ENCODE measurements at regions not wholly inside any gene's neighbourhood (a gene's known extent, or its start where the extent isn't known, plus 50 kb on each side); places are given as distances from the start of the nearest gene placed in this dataset.
"Not testable (repeated sequence)": the region's sequence is repeated elsewhere in the genome, so short reads cannot be mapped to it uniquely, and the experiment has no call there.

DNA sequence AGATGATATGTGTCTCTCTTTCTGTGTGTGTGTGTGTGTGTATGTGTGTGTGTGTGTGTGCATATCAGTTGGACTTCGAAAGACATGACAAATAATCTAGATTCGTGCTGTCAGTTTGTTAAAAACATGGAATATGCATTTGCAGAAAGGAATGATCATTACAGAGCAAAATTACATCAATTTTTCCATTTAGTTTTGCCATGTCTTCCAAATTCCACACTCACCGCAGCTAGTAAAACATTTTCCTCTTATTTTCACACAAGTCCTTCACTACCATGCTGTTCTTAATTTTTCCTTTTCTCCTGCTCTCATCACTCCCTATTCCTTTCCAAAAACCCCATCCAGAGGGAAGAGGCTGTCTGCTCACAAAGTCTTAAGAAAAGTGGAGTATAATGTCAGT, 1191.4 kb upstream of the SLC39A10 start:
- no peak for DNase-seq

DNA sequence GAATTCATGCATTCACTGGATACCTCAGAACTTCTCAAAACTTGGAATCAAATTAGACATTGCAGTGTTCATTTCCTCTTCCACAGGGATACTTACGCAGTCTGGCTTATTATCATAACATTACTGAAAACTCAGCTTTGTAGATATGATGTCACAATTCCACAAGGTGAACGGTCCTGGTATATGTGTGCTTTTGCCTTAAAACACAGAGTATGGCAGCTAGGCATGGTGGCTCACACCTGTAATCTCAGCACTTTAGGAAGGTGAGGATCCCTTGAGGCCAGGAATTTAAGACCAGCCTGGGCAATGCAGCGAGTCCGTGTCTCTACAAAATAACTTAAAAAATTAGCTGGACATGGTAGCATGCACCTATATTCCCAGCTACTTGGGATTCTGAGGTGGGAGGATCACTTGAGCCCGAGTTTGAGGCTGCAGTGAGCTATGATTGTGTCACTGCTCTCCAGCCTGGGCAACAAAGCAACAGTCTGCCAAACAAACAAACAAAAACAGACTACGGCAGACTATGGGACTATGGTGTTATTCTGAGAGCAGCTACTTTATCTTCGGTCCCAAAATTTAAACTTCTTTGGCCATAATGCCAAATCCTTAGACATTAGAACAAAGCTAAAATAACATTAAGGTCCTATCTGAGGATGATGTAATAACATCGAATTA, 1191.9 kb upstream of the SLC39A10 start:
- no peak for DNase-seq

DNA sequence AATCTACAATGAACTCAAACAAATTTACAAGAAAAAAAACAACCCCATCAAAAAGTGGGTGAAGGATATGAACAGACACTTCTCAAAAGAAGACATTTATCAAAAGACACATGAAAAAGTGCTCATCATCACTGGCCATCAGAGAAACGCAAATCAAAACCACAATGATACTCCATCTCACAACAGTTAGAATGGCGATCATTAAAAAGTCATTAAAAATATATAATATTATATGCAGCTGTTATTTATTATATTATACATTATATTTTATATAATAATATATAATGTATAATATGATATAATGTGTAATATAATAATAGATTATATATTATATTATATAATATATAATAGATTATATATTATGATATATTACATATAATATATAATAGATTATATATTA, 1194.1 kb upstream of the SLC39A10 start:
- DNase-seq, result not testable (repeated sequence)

DNA sequence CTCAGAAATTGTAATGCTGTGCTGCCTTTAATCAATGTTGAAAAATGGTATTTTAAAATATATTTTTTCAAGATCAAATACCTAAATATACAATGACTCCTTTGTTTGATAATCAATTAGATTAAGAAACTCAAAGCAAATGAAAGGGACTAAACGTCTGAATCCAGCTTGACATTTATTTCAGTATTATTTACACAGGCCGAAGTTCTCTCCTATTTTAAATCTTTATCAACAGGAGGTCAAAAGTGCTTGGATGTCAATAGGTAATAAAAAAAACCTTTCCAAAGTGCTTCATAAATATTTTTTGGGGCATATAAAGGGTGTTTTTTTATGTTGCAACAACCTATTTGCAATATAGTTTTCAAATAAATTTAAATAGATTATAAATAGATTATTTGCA, 1201.7 kb upstream of the SLC39A10 start:
- no peak for DNase-seq

DNA sequence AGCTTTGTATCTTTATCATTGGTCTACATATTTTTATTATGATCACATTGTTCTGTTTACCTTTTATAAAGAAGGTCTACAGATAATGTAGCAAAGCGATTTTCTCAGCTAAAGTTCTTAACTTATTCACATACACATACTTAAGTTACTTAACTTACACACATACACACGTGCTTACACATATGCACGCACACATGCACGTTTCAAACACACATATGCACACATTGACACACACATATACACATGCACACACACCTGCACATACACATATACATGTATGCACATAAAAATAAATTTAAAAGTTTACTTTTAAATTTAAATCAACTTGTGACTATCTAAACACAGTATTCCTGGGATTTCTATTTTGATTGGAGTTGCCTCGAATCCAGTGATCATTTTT, 1204.5 kb upstream of the SLC39A10 start:
- DNase-seq, result no peak

DNA sequence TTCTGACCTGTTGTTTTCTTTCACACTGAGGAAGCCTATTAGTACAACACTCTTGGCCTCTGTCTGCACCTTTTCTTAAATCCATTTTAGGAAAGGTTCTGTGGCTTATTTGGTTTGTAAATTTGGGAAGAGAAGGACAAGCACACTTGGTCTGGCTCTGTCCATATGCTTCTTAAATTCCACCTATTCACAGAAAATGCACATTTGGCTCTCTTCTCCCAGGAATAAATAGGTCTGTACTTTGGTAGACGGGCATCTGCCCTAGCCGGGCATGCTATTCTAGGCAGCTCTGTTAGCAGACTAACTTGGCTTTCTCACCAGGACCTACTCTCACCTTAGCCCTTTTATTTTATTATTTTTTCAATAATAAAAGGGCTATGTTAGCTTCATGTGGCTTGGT, 1211.8 kb upstream of the SLC39A10 start:
- no peak for DNase-seq

DNA sequence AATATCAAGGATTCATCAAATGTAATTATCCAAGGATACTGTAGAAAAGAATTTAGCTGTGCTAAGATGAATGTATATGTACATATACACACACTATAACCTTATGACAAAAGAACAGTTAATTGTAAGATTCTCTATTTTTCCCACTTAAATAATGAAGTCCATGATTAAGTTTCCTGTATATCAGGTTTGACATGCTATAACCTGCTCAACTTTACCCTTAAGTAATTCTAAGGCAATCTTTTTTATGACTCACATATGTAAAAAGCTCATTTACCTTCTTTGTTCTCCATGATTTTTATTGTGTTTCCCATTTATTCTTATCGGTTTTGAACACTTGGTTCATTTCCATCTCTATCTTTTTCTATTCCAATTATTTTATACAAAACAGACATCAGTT, 1213.1 kb upstream of the SLC39A10 start:
- no peak for DNase-seq

DNA sequence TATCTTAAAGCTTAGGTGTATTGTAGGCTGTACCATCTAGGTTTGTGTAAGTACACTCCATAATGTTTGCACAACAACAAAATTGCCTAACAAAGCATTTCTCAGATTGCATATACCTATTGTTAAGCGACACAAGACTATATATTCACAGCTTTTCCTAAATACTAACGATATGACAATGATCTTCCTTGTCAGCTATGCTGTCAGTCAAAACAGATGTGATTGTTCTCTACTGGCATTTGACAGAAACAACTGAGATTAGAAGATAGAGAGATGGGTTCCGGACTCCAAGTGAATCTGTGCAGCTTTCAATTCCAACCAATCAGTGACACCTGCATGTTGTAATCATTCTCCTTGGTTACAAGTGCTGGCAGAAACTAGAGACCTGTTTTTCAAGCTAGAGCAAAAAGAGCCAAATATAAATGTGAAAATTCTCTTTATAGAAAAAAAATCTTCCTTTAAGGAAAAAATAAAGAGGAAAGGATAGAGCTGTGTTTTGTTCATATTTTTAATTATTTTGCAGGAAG, 1232.3 kb upstream of the SLC39A10 start:
- no peak for DNase-seq

DNA sequence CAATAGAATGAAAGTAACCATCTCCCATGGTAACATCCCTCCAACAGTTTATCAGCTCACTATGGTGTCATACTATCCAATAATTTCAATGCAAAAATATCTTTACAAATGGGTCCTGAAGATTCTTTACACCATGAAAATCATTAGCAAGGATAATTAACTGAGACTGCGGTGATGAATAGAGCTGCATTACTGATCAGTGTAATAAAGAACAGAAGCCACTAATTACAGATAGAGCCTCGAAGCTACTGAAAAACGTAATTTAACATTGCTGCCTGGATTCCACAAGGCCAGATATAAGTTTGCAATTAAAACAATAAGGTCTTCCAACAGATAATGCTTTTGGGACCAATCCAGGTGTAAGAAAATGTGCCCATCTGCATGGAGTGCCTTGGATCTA, 1245.8 kb upstream of the SLC39A10 start:
- DNase-seq, result no peak

DNA sequence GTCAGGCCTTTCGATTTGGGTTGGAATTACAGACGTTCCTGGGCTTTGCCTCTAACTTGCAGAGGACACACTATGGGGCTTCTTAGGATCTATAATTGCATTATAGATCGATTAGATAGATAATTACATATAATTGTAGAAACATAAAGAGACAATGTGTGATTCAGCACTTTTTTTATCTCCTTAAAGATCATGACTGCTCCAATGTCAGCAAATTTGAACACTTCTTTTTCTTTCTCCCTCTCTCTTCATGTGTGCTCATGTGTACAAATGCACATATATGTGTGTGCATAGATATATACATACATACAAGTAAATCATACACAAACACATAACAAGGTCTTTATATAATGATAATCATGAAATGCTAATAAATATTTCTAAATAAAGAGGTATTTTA, 1261.2 kb upstream of the SLC39A10 start:
- no peak for DNase-seq

DNA sequence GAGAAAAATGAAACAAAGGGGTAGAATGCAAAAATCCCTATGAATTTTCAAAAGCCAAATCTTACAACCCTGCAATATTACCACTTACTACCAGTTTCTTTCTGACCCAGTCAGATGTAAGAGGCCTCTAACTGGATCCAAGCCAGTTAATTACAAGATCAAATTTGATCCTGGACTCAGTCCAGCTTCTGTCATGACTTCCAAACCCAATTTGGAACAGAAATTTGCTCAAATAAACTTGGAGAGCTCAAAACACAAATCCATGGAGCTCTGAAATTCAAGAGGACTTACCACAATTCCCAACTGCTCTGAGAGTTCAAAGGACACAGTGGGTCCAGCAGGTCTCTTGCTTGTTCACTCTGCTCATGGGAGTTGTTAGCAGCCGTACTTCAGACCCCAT, 1271.7 kb upstream of the SLC39A10 start:
- no peak for DNase-seq

DNA sequence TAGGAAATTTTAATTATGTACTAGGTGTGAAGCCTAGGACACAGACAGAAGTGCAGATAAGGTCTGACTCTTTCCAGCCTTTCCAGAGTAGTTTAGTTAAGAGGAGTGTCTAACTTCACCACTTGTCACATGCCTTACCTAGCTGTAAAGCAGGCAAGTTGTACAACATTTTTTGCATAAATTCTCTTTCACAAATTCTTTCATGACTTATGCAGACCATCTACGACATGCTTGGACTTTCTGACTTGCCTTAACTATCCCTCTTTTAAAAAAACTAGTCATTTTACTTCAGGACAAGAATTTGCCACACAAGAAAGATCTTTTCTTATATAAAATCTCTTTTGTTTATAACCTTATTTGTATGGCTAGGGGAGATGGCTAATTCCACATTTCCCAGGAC, 1273.6 kb upstream of the SLC39A10 start:
- DNase-seq, result peak; percentile 9

DNA sequence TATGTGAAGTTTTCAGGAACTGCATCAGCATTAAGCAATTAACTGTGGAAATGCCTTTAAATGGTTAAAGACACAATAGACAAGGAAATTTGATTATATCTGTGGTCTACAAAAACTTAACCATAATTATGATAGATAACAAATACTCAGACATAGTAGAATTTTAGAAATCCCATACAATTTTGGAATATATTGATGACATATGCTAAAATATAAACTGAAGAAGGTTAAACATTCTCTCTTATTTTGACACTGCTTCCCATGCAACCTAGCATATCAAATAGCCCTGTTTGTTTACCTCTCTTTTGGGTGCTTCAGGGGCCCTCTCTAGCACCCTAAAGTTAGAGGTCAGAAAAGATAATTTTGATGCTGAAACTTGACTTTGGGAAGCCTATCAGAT, 1274.8 kb upstream of the SLC39A10 start:
- DNase-seq, result no peak

DNA sequence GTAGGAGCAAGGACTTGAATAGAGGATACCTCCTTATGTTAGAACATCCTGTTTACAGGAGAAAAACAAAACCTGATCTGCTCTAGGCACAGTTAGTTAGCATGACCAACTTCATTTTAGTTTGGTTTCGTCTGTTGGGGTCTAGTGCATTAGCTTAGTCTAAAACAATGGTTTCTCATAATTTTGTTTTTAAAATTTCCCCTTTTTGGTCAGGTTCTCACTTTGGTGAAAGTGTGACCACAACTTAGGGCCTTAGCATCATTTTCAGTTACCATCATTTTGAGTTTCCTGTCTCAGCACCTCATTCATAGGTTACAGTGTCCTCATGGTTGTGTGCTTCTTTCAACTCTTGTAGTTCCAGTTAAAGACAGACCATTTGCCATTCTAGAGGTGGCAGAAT, 1277.0 kb upstream of the SLC39A10 start:
- no peak for DNase-seq

DNA sequence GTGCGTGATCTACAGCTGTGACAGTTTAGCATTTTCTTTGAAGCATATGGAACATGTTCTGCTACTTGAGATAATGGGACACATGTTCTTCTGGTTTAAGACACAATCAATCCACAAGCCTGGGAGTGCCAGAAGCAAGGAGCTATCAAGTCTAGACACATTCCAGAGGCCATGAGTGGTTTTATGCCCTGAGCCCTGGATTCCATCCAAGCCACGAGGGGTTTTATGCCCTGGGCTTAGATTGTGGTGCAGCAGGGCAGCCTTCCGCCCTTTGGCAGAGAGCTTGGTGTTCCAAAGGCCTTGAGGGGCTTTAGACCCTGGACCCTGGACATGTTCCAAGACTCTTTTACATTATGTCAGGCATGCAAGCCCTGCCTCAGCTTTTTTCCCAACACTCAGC, 1289.6 kb upstream of the SLC39A10 start:
- not testable (repeated sequence) for DNase-seq

DNA sequence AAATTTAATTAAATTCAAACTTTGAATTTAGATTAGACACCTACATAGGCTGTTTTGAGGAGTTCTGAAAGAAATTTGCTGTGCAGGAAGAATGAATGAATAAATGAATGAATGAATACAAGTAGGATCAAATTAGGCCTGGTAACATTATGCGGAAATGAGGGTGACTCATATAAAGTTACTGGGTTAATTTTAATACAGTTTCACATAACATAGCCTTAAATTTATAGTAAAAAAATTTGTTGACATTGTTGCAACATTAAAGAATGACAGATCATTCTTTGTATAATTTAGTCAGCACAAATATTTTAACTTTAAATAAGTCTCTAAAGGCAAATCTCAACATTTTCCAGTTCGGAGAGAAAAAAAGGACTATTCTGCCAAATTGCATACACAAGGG, 1293.1 kb upstream of the SLC39A10 start:
- no peak for DNase-seq

DNA sequence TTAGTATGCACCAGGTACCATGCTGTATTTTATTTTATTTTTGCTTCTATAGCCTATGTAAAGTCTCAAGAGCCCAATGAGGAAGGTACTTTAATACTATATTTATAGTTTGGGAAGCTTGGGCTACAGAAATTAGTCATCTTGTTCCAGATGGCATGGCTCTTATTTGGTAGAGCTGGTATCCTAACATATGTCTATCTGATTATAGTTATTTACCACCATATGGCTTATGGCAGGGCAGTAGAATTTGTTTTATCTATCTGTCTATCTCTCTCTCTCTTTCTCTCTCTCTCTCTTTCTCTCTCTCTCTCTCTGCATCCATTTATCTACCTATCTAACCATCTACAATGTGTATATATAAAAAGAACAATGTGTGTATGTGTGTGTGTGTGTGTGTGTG, 1293.7 kb upstream of the SLC39A10 start:
- DNase-seq, result no peak

DNA sequence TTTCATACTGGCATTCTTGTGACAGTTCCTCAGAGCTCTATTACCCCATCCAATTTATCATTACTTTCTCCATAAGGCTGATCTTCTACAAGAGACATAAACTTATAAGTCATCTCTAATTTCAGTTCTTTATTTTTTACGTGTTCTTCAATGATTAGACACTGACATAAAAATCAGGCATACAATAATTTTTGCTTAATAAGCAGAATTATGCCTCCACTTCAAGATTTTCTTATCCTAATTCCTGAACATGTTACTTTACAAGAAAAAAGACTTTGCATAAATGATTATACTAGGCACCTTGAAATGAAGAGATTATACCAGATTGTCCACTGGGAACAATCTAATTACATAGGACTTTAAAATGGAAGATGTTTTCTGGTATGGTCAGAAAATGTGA, 1304.5 kb upstream of the SLC39A10 start:
- DNase-seq, result no peak

DNA sequence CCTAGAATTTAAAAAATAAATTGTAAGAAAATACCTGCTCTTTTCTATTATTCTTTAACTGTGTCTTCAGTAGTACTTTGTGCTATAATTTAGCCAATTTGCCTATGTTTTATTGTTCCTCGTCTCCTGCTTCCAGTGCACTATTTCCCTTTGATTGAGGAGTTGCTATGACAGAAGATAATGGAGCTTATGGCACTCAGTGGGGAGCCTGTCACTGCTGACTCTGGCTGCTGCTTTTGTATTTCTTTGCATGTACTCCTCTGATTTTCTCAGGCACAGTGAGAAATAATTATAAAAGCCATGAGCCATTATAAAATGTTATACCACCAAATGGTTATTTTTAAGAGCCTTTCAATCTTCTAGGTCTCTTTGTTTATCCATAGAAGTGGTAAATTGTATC, 1310.8 kb upstream of the SLC39A10 start:
- DNase-seq, result no peak

DNA sequence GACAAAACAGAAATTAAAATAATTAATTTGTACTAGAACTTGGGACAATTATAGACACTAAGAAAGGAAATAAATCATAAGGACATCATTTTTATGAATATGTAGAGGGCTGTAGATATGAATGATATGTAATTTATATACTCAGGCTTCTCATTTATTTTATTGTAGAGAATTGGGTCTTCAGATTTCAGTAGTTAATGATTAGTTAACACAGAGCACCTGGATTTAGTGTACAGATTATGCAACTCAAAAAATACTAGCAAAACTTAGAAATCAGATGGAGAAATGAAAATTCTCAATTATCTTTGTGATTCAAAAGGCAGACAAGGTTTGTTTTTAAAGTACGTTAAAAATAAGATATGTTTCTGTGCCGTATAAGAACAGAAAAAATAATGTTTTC, 1311.7 kb upstream of the SLC39A10 start:
- no peak for DNase-seq

DNA sequence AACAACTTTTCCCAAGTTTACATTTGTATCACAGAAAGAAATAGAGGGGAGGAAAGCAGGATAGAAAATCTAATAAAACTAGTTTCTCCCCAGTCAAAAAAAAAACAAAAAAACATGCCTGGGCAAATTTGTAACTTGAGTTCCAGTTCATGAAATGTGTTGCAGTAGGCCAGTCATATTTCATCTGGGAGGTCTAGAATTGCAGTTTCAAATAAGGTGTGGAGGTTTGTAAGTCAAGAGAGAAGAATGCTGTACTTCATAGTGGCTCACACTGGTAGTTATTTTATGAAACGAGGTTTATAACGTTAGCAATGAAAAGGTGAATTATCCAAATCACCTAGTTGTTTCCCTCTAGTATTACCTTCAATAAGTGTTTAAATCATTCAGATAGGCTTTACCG, 1313.9 kb upstream of the SLC39A10 start:
- DNase-seq, result no peak

DNA sequence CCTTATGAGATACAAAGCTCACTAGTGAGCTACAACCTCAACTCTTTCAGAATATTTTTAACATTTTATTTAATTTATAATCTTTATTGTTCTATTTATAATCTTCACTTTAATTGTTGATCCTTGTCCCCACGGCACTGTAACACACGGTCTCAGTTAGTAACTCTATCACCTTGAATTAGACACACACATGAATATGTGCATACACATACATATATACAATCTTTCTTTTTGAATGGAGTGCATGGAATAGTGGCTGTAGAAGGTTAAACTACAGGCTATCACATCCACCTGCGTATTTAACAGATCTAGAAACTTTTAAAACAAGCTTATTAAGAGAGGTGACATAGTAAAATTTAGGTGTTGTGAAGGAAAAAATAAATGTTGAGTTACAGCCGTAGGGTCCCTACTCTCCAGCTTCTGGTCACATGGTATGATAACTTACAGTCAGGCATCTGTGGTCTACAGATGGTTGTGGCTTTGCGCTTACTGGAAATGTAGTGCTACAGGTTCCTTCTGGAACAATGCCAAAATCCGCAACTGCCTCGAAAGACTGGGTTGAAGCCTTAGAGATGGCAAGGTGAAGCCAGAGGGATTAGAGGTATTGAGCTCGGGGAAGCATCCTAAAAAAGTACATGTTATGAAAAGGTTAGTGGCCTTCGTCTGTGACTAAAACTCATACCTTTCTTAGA, 1324.1 kb upstream of the SLC39A10 start:
- no peak for DNase-seq

DNA sequence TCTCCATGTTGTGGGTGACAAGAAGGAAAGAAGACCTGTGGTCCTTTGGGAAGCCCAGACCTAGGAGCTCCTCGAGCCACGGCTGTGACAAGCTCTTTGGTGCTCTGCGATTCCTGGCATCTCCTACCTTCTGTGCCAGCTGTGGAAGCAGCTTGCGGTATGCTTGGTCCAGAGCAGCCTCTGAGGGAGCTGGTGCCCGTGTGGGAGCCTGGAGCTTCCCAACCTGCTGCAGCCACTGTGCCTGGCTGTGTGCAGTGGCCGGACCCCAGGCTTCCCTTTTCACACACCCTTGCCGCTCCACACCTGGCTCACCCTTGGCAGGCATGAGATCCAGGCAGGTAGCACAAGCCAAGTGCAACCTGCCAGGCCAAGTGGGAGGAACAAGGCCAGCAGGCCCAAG, 1328.6 kb upstream of the SLC39A10 start:
- DNase-seq, result no peak

DNA sequence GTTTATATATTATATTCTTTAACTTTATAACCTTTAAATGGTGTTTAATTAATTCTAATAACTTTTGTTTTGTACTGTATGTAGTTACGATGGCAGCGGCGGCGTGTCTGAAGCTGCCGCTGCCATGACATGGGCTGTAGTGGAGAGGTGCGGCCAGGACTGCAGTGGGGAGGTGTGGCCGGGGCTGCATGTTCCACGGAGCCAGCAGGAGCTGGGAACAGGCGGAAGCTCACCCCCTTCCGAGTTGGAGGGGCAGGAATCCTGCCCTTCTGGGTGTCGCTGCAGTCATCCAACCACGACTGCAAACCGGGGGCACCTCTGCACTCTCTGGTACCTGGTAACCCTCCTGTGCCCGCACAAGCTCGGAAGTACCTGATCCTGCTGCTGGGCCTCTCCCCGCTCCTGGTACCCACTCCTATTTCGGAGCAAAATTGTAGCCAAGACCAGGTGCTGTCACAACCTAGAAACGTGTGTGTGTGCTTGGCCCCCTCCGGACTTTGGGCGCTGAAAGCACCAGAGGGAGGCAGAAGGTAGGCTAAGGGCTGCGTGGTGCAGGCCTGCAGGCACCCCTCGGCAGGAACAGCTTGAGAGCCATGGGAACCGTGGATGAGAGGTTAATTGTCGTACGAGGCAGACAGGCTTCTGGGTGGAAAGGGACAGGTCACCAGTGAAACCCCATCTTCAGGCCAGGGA, 1329.7 kb upstream of the SLC39A10 start:
- DNase-seq, result no peak
